ENCODE measurements at regions not wholly inside any gene's neighbourhood (a gene's known extent, or its start where the extent isn't known, plus 50 kb on each side); places are given as distances from the start of the nearest gene placed in this dataset.

DNA sequence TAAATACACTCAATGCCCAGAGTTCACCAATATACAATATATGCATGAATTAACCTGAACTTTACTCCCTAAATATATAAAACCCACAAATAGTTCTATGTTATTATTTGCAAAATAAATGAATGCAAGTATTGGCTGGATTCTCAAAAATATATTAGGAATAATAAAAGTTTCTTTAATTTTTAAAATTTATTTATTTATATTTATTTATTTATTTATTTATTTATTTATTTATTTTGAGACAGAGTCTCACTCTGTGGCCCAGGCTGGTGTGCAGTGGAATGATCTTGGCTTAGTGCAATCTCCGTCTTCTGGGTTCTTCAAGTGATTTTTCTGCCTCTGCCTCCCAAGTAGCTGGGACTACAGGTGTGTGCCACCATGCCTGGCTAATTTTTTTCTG lies 88.7 kb upstream of the TMEFF2 start:
- H3K27me3 ChIP-seq = no peaks in the 10 kb centered on the region

DNA sequence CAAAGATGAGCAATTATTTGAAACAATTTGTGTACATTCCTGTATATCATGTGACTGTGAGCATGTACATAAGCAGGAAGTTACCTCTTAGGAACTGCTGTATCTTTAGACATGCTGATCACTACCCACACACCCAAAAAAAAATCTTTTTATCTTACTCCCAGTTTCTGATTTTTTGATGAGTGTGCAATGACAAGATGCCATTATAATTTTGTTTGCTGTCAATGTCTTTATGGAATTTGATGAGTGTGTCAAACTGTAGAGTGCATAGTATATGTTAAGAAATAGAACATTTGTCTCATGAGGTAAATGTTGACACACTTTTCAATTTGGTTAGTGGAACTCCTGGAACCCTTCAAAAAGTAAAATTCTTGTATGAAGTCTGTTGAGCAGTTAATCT lies 84.0 kb upstream of the TMEFF2 start:
- H3K27me3 ChIP-seq = no peaks in the 10 kb centered on the region
- H3K79me2 ChIP-seq = no peaks in the 10 kb centered on the region

More for the DNA sequence above, 88.7 kb upstream of the TMEFF2 start:
- no peak for TF ChIP-seq EZH2phosphoT487 (IDR thresholded peaks at IDR 0.05; ENCODE audit: low read depth, severe bottlenecking, unreplicated experiment)
- no peak for TF ChIP-seq EZH2 (IDR thresholded peaks at IDR 0.05; ENCODE audit: borderline replicate concordance)
- TF ChIP-seq, protein P1, sequence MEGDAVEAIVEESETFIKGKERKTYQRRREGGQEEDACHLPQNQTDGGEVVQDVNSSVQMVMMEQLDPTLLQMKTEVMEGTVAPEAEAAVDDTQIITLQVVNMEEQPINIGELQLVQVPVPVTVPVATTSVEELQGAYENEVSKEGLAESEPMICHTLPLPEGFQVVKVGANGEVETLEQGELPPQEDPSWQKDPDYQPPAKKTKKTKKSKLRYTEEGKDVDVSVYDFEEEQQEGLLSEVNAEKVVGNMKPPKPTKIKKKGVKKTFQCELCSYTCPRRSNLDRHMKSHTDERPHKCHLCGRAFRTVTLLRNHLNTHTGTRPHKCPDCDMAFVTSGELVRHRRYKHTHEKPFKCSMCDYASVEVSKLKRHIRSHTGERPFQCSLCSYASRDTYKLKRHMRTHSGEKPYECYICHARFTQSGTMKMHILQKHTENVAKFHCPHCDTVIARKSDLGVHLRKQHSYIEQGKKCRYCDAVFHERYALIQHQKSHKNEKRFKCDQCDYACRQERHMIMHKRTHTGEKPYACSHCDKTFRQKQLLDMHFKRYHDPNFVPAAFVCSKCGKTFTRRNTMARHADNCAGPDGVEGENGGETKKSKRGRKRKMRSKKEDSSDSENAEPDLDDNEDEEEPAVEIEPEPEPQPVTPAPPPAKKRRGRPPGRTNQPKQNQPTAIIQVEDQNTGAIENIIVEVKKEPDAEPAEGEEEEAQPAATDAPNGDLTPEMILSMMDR (IDR thresholded peaks at IDR 0.05; ENCODE audit: poor library complexity) = no peak
- Histone ChIP-seq H3K36me3 (replicated peaks; ENCODE audit: insufficient read depth, low read depth) (no peaks in the 10 kb centered on the region), H3K79me2 (no peaks in the 10 kb centered on the region), H3K9me3 (ENCODE audit: low read depth) (no peaks in the 10 kb centered on the region), H3K4me3 (no peak overlapping the region), H4K20me1 (ENCODE audit: insufficient read depth, poor library complexity, severe bottlenecking) (no peaks in the 10 kb centered on the region), H2AFZ (no peak overlapping the region), H3K27ac (no peak overlapping the region), H3K9me2 (replicated peaks; ENCODE audit: insufficient read depth) (no peaks in the 10 kb centered on the region), H3K4me1 (ENCODE audit: insufficient read depth) (no peaks in the 10 kb centered on the region), H3K4me2 (no peak overlapping the region)
- WGBS (ENCODE audit: low lambda C conversion rate, missing lambda C conversion rate) = 95% methylated on average over 1 of the region's 1 CpG
- no peak for DNase-seq (ENCODE audit: low spot score)

DNA sequence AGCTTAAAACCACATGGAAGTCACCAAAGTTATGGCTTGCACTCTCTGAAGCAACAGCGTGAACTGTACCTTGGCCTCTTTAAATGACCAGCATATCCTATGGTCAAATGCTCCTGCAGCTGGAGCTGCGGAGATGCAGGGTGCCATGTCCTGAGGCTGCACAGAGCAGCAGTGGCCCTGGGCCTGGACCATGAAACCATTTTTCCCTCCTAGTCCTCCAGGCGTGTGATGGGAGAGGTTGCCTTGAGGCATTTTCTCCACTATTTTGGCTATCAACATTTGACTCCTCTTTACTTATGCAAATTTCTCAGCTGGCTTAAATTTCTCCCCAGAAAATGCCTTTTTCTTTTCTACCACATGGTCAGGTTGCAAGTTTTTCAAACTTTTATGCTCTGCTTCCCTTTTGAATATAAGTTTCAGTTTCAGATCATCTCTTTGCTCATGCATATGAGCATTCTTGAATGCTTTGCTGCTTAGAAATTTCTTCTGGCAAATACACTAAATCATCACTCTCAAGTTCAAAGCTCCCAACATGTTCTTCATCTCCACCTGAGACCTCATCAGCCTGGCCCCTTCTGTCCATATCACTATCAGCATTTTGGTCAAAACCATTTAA lies 82.9 kb upstream of the TMEFF2 start:
- no peak overlapping the region for H2AFZ ChIP-seq
- H3K27ac ChIP-seq = no peak overlapping the region
- H3K9me2 ChIP-seq (replicated peaks; ENCODE audit: insufficient read depth) = no peaks in the 10 kb centered on the region
- H4K20me1 ChIP-seq (ENCODE audit: insufficient read depth, poor library complexity, severe bottlenecking) = no peaks in the 10 kb centered on the region
- no peak overlapping the region for H3K4me3 ChIP-seq
- no peaks in the 10 kb centered on the region for H3K4me1 ChIP-seq (ENCODE audit: insufficient read depth)
- DNase-seq (ENCODE audit: low spot score) = no peak
- H3K9me3 ChIP-seq (ENCODE audit: low read depth) = no peaks in the 10 kb centered on the region
- no peak overlapping the region for H3K4me2 ChIP-seq
- H3K79me2 ChIP-seq = no peaks in the 10 kb centered on the region
- no peaks in the 10 kb centered on the region for H3K36me3 ChIP-seq (replicated peaks; ENCODE audit: insufficient read depth, low read depth)
- no peak for TF ChIP-seq EZH2 (IDR thresholded peaks at IDR 0.05; ENCODE audit: borderline replicate concordance)
- TF ChIP-seq, protein P1 (IDR thresholded peaks at IDR 0.05; ENCODE audit: poor library complexity) = no peak
- no peak for TF ChIP-seq EZH2phosphoT487 (IDR thresholded peaks at IDR 0.05; ENCODE audit: low read depth, severe bottlenecking, unreplicated experiment)
- H3K27me3 ChIP-seq = no peaks in the 10 kb centered on the region
- WGBS (ENCODE audit: low lambda C conversion rate, missing lambda C conversion rate) = 95% methylated on average over 3 of the region's 3 CpGs

More for the DNA sequence above, 84.0 kb upstream of the TMEFF2 start:
- H3K9me3 ChIP-seq (ENCODE audit: low read depth) = no peaks in the 10 kb centered on the region
- H4K20me1 ChIP-seq (ENCODE audit: insufficient read depth, poor library complexity, severe bottlenecking) = no peaks in the 10 kb centered on the region
- H3K4me1 ChIP-seq (ENCODE audit: insufficient read depth) = no peaks in the 10 kb centered on the region
- H3K27ac ChIP-seq = no peak overlapping the region
- TF ChIP-seq EZH2 (IDR thresholded peaks at IDR 0.05; ENCODE audit: borderline replicate concordance) = no peak
- TF ChIP-seq, protein P1 (IDR thresholded peaks at IDR 0.05; ENCODE audit: poor library complexity) = no peak
- no peak for TF ChIP-seq EZH2phosphoT487 (IDR thresholded peaks at IDR 0.05; ENCODE audit: low read depth, severe bottlenecking, unreplicated experiment)
- no peak for DNase-seq (ENCODE audit: low spot score)
- H3K4me3 ChIP-seq = no peak overlapping the region
- H2AFZ ChIP-seq = no peak overlapping the region
- no peaks in the 10 kb centered on the region for H3K9me2 ChIP-seq (replicated peaks; ENCODE audit: insufficient read depth)
- H3K36me3 ChIP-seq (replicated peaks; ENCODE audit: insufficient read depth, low read depth) = no peaks in the 10 kb centered on the region
- no peak overlapping the region for H3K4me2 ChIP-seq

Measured in hepatocyte (in vitro differentiated cells).